Left hindlimb (tissue), 1 donor: ENCODE measurements at regions not wholly inside any gene's neighbourhood (a gene's known extent, or its start where the extent isn't known, plus 50 kb on each side); places are given as distances from the start of the nearest gene placed in this dataset.
"Not testable (repeated sequence)": the region's sequence is repeated elsewhere in the genome, so short reads cannot be mapped to it uniquely, and the experiment has no call there.

Source experiments
- DNase-seq: peaks from one replicate; pipeline ENCODE4 v3.0.0-alpha.2; 2018

DNA sequence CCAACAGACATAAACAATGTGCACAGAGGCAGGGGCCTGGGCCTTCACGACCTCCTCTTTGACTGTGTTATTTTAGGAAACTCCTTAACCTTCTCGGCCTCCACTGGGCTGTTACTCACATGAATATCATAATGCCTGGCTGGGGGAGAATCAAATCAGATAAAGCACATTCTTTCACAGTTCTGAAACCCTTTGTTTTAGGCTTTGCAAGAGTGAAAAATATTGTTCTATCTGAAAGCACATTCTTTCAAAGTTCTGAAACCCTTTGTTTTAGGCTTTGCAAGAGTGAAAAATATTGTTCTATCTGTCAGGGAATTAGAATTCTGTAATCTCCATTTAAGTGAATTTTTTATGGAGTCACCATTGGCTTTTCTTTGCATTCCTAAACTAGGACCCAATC is 50.7 kb upstream of the SYNDIG1 start:
- DNase-seq = no peak

GRCh38 chr20:24417485-24417884 is 51.9 kb upstream of the SYNDIG1 start:
- DNase-seq = no peak

DNA sequence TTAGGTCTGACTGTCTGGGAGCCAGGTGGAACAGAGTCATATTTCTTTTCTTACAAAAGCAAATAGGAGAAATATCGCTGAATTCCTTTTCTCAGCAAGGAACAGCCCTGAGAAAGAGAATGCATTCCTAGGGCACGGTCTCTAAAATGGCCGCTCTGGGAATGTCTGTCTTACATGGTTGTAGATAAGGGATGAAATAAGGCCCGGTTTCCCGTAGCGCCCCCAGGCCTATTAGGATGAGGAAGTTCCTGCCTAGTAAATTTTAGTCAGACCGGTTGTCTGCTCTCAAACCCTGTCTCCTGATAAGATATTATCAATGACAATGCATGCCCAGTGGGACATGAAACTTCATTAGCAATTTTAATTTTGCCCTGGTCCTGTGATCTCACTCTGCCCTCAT is 54.0 kb upstream of the SYNDIG1 start:
- DNase-seq = not testable (repeated sequence)

DNA sequence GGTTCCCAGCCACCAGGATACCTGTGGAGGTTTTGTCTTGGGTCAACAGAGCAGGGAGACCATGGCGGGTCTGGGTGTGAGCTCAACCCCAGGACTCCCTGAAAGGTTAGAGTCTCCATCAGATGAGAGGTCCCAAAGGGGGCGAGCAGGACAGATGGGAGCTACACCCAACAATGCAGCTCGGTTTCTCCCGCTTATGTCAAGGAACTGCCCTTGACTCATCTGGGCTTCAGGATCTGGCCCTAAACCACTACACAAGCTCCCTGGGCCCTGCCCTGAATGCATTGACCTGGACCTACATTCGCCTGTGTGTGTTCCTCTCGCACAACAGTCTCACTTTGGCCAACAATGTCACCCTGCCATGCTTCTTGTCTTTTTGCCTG is 57.6 kb upstream of the SYNDIG1 start:
- DNase-seq = no peak

DNA sequence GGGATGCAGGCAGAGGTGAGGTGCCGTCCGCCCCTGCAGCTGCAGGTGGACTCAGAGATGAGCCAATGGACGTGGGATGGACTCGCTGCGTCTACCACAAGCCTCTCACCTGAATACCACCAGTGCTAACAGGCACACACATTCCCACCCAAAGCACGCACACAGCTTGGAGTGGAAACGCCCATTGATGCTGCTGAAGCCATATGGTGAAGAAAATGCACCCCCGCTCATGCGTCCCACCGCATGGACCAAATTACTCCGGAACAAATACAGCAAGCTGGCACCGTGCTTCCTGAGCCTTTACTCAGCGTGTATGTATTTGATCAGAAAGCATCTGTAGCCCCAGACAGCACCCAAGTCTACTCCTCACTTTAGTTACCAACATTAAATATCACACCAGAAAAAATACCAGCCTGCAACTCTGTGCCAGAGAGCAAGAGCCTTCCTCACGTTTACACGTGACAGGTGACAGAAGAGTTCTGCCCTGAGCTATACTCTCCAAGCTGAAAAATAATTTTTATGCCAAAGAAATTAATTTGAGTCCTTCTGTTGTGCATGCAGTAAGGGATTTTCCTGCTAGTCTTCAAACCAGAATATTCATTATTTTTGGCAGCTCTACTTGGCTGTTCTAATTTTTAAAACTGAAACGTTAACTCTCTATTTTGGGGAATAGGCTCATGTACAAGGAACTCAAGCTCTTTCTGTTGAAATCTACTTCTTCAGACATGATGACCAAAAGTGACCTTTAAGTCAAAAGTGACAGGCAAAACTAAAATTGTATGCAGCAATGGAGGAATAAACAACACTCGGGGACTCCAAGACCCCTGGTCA is 58.2 kb upstream of the SYNDIG1 start:
- DNase-seq = no peak

- no peak for DNase-seq
Measured at GRCh38 chr20:24407151-24407550, 62.3 kb upstream of the SYNDIG1 start.

DNA sequence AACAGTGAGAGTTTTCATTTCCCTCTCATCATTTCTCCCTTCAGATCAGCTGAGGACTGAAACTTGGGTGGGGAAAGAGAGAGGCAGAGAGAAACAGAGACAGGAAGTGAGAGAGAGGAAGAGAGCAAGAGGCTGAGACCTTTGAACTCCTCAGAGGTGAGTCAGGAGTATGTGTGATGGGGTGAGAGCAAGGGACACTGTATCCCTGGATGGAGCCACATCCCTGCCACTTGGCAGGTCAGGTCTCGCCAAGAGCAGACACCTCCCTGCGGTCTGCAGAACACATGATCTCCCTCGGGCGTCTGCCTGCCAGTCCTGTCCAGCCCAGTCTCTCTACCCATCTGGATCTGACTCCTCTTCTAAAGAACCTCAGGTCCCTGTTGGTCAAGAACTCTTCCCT is 62.7 kb upstream of the SYNDIG1 start:
- no peak for DNase-seq

- no peak for DNase-seq
Measured at GRCh38 chr20:24406251-24406650, 63.2 kb upstream of the SYNDIG1 start.

GRCh38 chr20:24405810-24406209 is 63.6 kb upstream of the SYNDIG1 start:
- DNase-seq = no peak

- DNase-seq = no peak
Measured at GRCh38 chr20:24403406-24403805, 66.0 kb upstream of the SYNDIG1 start.

- no peak for DNase-seq
Measured at GRCh38 chr20:24402188-24402587, 67.2 kb upstream of the SYNDIG1 start.

- no peak for DNase-seq
Measured at GRCh38 chr20:24395151-24395550, 74.3 kb upstream of the SYNDIG1 start.

- DNase-seq = no peak
Measured at GRCh38 chr20:24393903-24394302, 75.5 kb upstream of the SYNDIG1 start.

- DNase-seq = no peak
Measured at GRCh38 chr20:24392612-24393011, 76.8 kb upstream of the SYNDIG1 start.

GRCh38 chr20:24389686-24390085 is 79.7 kb upstream of the SYNDIG1 start:
- DNase-seq = no peak

DNA sequence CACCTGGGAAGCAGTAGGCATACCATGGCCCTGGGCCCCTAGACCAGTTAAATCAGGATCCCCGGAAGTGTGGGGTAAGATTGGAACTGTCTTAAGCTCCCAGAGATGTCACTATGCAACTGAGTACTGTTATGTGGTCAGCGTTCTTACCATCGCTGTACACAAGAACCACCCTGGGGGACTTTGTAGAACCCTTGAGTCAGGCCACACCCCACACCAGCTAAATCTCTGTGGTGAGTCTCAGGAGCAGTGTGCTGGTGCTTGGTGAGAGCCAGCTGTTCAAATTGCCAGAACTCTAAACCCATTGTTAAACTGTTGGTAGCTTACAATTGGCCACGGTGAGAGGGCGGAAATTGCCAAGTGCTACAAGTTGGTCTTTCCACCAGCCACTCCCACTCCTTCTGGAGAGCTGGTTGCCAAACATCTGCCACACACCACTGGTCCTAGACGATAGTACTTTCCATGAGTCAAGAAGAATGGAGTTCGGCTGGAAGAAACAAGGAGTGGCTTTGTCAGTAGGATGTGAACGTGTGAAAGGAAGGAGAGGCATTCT is 80.5 kb upstream of the SYNDIG1 start:
- DNase-seq = no peak

DNA sequence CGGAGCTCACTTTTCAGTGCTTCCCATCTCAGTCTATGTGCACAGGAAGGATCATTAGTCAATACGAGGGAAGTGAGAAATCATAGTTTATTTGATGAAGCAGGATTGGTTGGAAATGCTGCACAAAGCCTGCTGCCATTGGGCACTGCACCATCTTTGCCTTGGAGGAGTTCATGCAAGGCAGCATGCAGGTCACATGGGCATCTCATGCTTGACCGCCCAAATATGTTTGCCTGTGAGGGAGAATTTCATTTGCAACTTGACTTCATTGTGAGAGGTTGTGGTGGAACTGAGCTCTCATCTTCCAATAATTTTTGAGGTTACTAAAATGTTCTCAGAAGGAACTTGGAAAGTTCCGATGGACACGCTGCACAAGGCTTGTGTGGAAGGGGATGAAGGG is 83.9 kb upstream of the SYNDIG1 start:
- no peak for DNase-seq

DNA sequence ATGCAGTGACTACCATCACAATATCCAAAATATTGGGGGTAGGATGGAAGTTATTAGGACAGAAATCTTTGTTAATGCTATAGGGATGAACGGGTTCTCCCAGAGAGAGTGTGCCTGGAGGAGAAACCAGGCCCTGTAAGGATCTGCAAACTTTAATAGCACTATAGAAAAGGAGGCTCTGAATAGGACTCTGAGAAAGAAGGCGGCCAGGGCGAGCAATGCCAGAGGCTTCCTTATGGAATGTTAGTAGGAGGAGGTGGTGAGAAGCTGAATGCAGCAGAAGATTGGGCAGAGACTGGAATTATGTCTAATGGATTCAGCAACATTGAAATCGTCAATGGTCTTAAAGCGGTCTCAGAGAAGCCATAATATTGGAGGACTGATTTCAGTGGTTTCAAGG is 84.6 kb upstream of the SYNDIG1 start:
- DNase-seq = no peak

DNA sequence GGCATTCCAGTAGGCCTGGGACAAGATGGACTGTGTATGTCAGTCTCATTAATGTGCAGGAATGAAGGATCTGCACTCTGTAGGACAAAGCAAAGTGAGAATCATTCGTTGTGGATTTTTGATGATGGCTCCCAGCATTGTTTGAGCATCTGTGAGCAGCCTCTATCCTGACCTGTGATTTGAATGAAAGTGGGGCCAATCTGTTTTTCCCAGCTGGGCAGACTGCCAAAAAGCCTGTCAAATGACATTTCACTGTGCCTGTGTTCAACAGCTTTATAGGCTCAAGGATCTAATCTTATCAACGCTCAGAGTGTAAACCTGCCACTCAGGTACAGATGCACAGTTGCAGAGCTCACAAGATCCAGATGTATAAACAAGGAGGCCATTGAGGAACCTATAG is 86.7 kb upstream of the SYNDIG1 start:
- no peak for DNase-seq

GRCh38 chr20:24382331-24382730 is 87.1 kb upstream of the SYNDIG1 start:
- DNase-seq = no peak

- DNase-seq = no peak
Measured at GRCh38 chr20:24381886-24382285, 87.5 kb upstream of the SYNDIG1 start.

DNA sequence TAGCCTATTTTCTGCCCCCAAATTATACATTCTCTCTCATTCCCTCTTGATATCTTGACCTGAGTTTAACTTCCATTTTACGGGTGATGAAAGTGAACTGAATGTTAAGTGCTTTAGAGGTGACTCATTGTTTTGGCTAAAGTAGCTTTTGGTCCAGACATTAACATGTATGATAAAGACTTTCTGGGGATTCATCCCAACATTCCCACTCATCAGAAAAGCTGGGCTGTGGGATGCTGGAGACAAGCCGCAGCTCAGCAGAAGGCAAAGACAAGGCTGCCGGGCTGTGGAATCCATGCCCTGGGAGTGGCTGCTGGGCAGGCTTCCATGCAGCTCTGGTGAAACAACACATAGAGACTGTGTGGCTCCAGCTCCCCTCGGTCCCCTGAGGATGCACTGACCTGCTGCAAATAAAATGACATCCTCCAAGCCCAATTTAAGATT is 89.9 kb upstream of the SYNDIG1 start:
- peak; percentile 40 for DNase-seq

DNA sequence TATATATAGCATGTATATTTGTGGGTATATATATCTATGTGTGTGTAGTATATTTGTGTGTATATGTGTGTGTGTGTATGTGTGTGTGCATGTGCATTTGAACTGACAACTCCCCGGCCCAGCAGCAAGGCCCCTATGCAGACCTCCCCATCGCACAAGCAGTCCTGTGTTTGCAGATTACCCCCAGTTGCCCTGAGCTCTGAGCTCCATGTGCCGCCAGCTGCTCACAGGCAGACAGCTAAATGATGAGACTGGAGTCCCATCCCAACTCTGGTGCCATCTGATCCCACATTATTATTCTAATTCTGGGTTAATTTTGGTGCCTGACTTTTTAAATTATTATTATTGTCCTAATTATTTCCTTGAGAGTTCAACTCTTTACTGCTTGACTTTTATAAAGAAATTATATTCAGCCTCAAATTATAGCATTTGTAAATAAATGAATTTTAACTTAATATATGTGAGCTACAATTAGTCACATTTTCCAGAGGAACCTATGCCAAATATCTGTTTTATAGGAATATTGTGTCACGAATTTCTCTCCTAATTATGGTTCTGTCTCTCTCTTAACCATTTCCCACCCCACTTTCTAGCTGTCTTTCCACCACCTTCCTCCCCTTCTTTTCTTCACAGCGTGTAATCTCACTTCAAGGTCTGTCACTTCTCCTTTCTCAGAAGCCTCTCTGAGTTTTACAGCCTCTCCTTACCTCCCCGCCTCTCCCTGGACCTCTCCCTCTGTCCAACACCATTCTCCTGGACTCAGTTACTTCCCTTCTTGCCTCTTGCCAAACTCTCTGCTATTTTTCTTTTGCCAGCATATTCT is 90.6 kb upstream of the SYNDIG1 start:
- DNase-seq = no peak
